H9 (cell line): ENCODE measurements at regions not wholly inside any gene's neighbourhood (a gene's known extent, or its start where the extent isn't known, plus 50 kb on each side); places are given as distances from the start of the nearest gene placed in this dataset.
A peak's percentile ranks its signal among the peaks of the same experiment; 100 is the strongest.

Experiments used
- DNase-seq: peaks from one replicate; pipeline ENCODE4 v3.0.0-alpha.2; 2017
- H2AFZ ChIP-seq: one replicate; pipeline ENCODE4 v1.6.1; 2013; ENCODE audit warnings: mild to moderate bottlenecking, low read length, control low read depth, moderate library complexity
- H2AK5ac ChIP-seq: 2 replicates; pipeline ENCODE4 v1.6.1; 2013; ENCODE audit warnings: low read length, control low read depth, mixed read lengths; ENCODE audit not compliant: insufficient read length
- H2BK120ac ChIP-seq: one replicate; pipeline ENCODE4 v1.6.1; 2013; ENCODE audit warnings: low read depth, mild to moderate bottlenecking, low read length, control low read depth, inconsistent platforms; ENCODE audit not compliant: poor library complexity, severe bottlenecking
- H2BK12ac ChIP-seq: 2 replicates; pipeline ENCODE4 v1.6.1; 2013; ENCODE audit warnings: low read length, control low read depth, mixed read lengths, low read depth; ENCODE audit not compliant: insufficient read length
- H2BK15ac ChIP-seq: 2 replicates; pipeline ENCODE4 v1.6.1; 2013; ENCODE audit warnings: low read depth, low read length, control low read depth
- H2BK20ac ChIP-seq: one replicate; pipeline ENCODE4 v1.6.1; 2013; ENCODE audit warnings: low read depth, mild to moderate bottlenecking, low read length, control low read depth, inconsistent platforms; ENCODE audit not compliant: poor library complexity, severe bottlenecking
- H2BK5ac ChIP-seq: 2 replicates; pipeline ENCODE4 v1.6.1; 2013; ENCODE audit warnings: low read length, control low read depth, mixed read lengths; ENCODE audit not compliant: insufficient read length
- H3K14ac ChIP-seq: 2 replicates; pipeline ENCODE4 v1.6.1; 2013; ENCODE audit warnings: low read length, control low read depth; ENCODE audit not compliant: insufficient read depth
- H3K18ac ChIP-seq: 2 replicates; pipeline ENCODE4 v1.6.1; 2013; ENCODE audit warnings: low read depth, mild to moderate bottlenecking, mixed read lengths, low read length, control low read depth; ENCODE audit not compliant: insufficient read length
- H3K23ac ChIP-seq: 2 replicates; pipeline ENCODE4 v1.6.1; 2013; ENCODE audit warnings: low read length, control low read depth, mixed read lengths, low read depth; ENCODE audit not compliant: insufficient read length
- H3K23me2 ChIP-seq: 2 replicates; pipeline ENCODE4 v1.6.1; 2013; ENCODE audit warnings: low read depth, mild to moderate bottlenecking, mixed read lengths, low read length, control low read depth; ENCODE audit not compliant: insufficient read length, poor library complexity, severe bottlenecking
- H3K27ac ChIP-seq: 2 replicates; pipeline ENCODE4 v1.5.1; 2013; ENCODE audit warnings: low read length, control low read depth, mixed read lengths, low read depth; ENCODE audit not compliant: insufficient read length
- H3K27me3 ChIP-seq: 2 replicates; pipeline ENCODE4 v1.6.1; 2013; ENCODE audit warnings: low read length, control low read depth, inconsistent platforms; ENCODE audit not compliant: insufficient read depth
- H3K4ac ChIP-seq: 2 replicates; pipeline ENCODE4 v1.6.1; 2013; ENCODE audit warnings: low read depth, mild to moderate bottlenecking, control low read depth, inconsistent platforms, low read length, moderate library complexity
- H3K4me1 ChIP-seq: 2 replicates; pipeline ENCODE4 v1.6.1; 2013; ENCODE audit warnings: low read length, control low read depth, inconsistent platforms; ENCODE audit not compliant: insufficient read depth
- H3K4me2 ChIP-seq: 2 replicates; pipeline ENCODE4 v1.6.1; 2013; ENCODE audit warnings: low read length, control low read depth, mixed read lengths; ENCODE audit not compliant: insufficient read length, insufficient read depth
- H3K56ac ChIP-seq: 2 replicates; pipeline ENCODE4 v1.6.1; 2013; ENCODE audit warnings: low read depth, mild to moderate bottlenecking, mixed read lengths, low read length, control low read depth; ENCODE audit not compliant: insufficient read length
- H3K79me1 ChIP-seq: 2 replicates; pipeline ENCODE4 v1.6.1; 2013; ENCODE audit warnings: low read depth, mild to moderate bottlenecking, moderate library complexity, low read length, control low read depth, inconsistent platforms; ENCODE audit not compliant: insufficient read depth, poor library complexity, severe bottlenecking
- H3K79me2 ChIP-seq: 2 replicates; pipeline ENCODE4 v1.6.1; 2013; ENCODE audit warnings: low read length, control low read depth, inconsistent platforms; ENCODE audit not compliant: insufficient read depth
- H3K9ac ChIP-seq: 2 replicates; pipeline ENCODE4 v1.6.1; 2013; ENCODE audit warnings: low read length, control low read depth, mixed read lengths; ENCODE audit not compliant: insufficient read length; ENCODE audit errors: extremely low read depth
- H3K9me3 ChIP-seq: one replicate; pipeline ENCODE4 v1.6.1; 2013; ENCODE audit warnings: low read depth, low read length, inconsistent platforms; ENCODE audit not compliant: control insufficient read depth
- H3T11ph ChIP-seq: one replicate; pipeline ENCODE4 v1.6.1; 2013; ENCODE audit warnings: mild to moderate bottlenecking, low read length, control low read depth, inconsistent platforms
- H4K20me1 ChIP-seq: one replicate; pipeline ENCODE4 v1.6.1; 2013; ENCODE audit not compliant: control insufficient read depth, insufficient read length, insufficient read depth
- H4K5ac ChIP-seq: 2 replicates; pipeline ENCODE4 v1.6.1; 2013; ENCODE audit warnings: low read depth, mild to moderate bottlenecking, mixed read lengths, low read length, control low read depth; ENCODE audit not compliant: insufficient read length
- H4K8ac ChIP-seq: replicated peaks from 2 replicates; pipeline ENCODE4 v1.6.1; 2013; ENCODE audit warnings: low read length, control low read depth, mixed read lengths, low read depth; ENCODE audit not compliant: insufficient read length
- H4K91ac ChIP-seq: 2 replicates; pipeline ENCODE4 v1.6.1; 2013; ENCODE audit warnings: low read depth, mild to moderate bottlenecking, moderate library complexity, mixed read lengths, low read length, control low read depth; ENCODE audit not compliant: insufficient read length
- H3K27ac Mint-ChIP-seq, 3 experiments: 2 replicates in 2 of 3; 3 replicates in 1 of 3; pipeline ENCODE4 v1.8.0; 2020 to 2021; ENCODE audit warnings: mixed read lengths in 3 of 3, mild to moderate bottlenecking in 1 of 3, moderate library complexity in 1 of 3
- H3K27me3 Mint-ChIP-seq: 2 replicates; pipeline ENCODE4 v1.8.0; 2021; ENCODE audit warnings: low read depth, mild to moderate bottlenecking, moderate library complexity, mixed read lengths
- H3K36me3 Mint-ChIP-seq, 3 experiments: 2 replicates in 2 of 3; 3 replicates in 1 of 3; pipeline ENCODE4 v1.8.0; 2020 to 2021; ENCODE audit warnings: low read depth in 3 of 3, mixed read lengths in 3 of 3; ENCODE audit not compliant: insufficient read depth in 1 of 3
- H3K4me1 Mint-ChIP-seq, 2 experiments: 2 replicates each; pipeline ENCODE4 v1.8.0; 2020; ENCODE audit warnings: mixed read lengths in 2 of 2
- H3K4me3 Mint-ChIP-seq, 2 experiments: 2 replicates in 1 of 2; 3 replicates in 1 of 2; pipeline ENCODE4 v1.8.0; 2020 to 2021; ENCODE audit warnings: mild to moderate bottlenecking in 2 of 2, mixed read lengths in 2 of 2, moderate library complexity in 1 of 2
- H3K9me3 Mint-ChIP-seq, 2 experiments: 2 replicates in 1 of 2; 3 replicates in 1 of 2; pipeline ENCODE4 v1.8.0; 2020; ENCODE audit warnings: mild to moderate bottlenecking in 2 of 2, mixed read lengths in 2 of 2, moderate library complexity in 1 of 2
- WGBS: extraction: QIAGEN DNeasy Blood & Tissue Kit; methylation state at CpG from one replicate; pipeline ENCODE4 v1.1.7; 2013; ENCODE audit warnings: missing lambda C conversion rate, low lambda C conversion rate, mixed read lengths; ENCODE audit not compliant: insufficient read length; ENCODE audit errors: extremely low coverage; 5-methylcytosine and 5-hydroxymethylcytosine counted together
- TF ChIP-seq, protein P1 (sequence below): fragments of 200-600 bp; sonication (generic); conservative IDR thresholded peaks from 3 replicates; pipeline ENCODE4 v1.8.0; 2021; ENCODE audit warnings: antibody characterized with exemption, mild to moderate bottlenecking

DNA sequence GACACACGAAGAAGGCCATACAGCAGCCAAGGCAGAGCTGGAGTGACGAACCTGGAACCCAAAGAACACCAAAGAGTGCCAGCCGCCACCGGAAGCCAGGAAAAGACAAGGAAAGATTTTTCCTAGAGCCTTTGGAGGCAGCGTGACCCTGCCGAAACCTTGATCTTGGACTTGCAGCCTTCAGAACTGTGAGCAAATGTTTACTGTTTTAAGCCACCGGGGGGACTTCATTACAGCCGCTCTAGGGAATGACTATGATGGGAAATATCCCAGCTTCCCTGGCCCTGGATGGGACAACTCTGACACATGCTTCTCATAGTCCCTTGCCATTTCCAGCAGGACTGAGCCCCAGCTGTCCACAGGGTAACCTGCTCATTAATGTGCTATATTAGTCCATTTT is 270.6 kb downstream of the HAPSTR1 start:
- no peak overlapping the region for H3K4me3 Mint-ChIP-seq
- H4K91ac ChIP-seq = no peak overlapping the region
- no peak overlapping the region for H2BK20ac ChIP-seq
- H3T11ph ChIP-seq = no peak overlapping the region
- no peak overlapping the region for H3K27ac Mint-ChIP-seq
- H3K14ac ChIP-seq = no peak overlapping the region
- H3K9me3 ChIP-seq = no peaks in the 10 kb centered on the region
- H3K9ac ChIP-seq = no peak overlapping the region
- H3K23me2 ChIP-seq = no peaks in the 10 kb centered on the region
- no peak overlapping the region for H2BK5ac ChIP-seq
- no peak overlapping the region for H2BK120ac ChIP-seq
- no peaks in the 10 kb centered on the region for H4K20me1 ChIP-seq
- H3K4ac ChIP-seq = no peak overlapping the region
- H2AFZ ChIP-seq = no peak overlapping the region
- H3K9me3 Mint-ChIP-seq = peaks cover 11 to 12% of the 10 kb centered on the region in 2 experiments
- TF ChIP-seq, protein P1, sequence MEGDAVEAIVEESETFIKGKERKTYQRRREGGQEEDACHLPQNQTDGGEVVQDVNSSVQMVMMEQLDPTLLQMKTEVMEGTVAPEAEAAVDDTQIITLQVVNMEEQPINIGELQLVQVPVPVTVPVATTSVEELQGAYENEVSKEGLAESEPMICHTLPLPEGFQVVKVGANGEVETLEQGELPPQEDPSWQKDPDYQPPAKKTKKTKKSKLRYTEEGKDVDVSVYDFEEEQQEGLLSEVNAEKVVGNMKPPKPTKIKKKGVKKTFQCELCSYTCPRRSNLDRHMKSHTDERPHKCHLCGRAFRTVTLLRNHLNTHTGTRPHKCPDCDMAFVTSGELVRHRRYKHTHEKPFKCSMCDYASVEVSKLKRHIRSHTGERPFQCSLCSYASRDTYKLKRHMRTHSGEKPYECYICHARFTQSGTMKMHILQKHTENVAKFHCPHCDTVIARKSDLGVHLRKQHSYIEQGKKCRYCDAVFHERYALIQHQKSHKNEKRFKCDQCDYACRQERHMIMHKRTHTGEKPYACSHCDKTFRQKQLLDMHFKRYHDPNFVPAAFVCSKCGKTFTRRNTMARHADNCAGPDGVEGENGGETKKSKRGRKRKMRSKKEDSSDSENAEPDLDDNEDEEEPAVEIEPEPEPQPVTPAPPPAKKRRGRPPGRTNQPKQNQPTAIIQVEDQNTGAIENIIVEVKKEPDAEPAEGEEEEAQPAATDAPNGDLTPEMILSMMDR = peak; percentile 34; the same call in 2 of the 3 replicates
- H3K79me1 ChIP-seq = no peaks in the 10 kb centered on the region
- no peaks in the 10 kb centered on the region for H3K27me3 ChIP-seq
- no peak overlapping the region for H4K8ac ChIP-seq
- no peak overlapping the region for H2BK12ac ChIP-seq
- H3K79me2 ChIP-seq = no peaks in the 10 kb centered on the region
- H3K4me1 Mint-ChIP-seq = 0 out of 4 replicates have a peak, but pooled peaks cover 0 to 2% of the 10 kb centered on the region in 2 experiments
- peak; percentile 26 for DNase-seq
- no peaks in the 10 kb centered on the region; the same call in 1 of the 2 replicates for H3K27me3 Mint-ChIP-seq
- H2BK15ac ChIP-seq = no peak overlapping the region
- H3K56ac ChIP-seq = no peak overlapping the region
- H3K23ac ChIP-seq = no peak overlapping the region
- H3K18ac ChIP-seq = no peak overlapping the region
- no CpG with 5 or more reads among the region's 8 CpGs for WGBS
- no peaks in the 10 kb centered on the region for H3K4me1 ChIP-seq
- no peak overlapping the region for H2AK5ac ChIP-seq
- no peak overlapping the region for H3K27ac ChIP-seq
- H3K4me2 ChIP-seq = no peak overlapping the region
- H3K36me3 Mint-ChIP-seq = peaks cover 6 to 8% (median 7%) of the 10 kb centered on the region in 3 experiments; a peak in 4 of 7 replicates
- no peak overlapping the region for H4K5ac ChIP-seq
